Activated CD4-positive, alpha-beta T cell treated with anti-CD3 and anti-CD28 coated beads for 48 hours (primary cell): ENCODE measurements at regions not wholly inside any gene's neighbourhood (a gene's known extent, or its start where the extent isn't known, plus 50 kb on each side); places are given as distances from the start of the nearest gene placed in this dataset.

Experiments used
- DNase-seq: peaks from one replicate; pipeline ENCODE4 v3.0.0-alpha.2; 2020

GRCh38 chr14:49999826-50000379 lies 107.0 kb downstream of the ARF6 start:
- DNase-seq = no peak

DNA sequence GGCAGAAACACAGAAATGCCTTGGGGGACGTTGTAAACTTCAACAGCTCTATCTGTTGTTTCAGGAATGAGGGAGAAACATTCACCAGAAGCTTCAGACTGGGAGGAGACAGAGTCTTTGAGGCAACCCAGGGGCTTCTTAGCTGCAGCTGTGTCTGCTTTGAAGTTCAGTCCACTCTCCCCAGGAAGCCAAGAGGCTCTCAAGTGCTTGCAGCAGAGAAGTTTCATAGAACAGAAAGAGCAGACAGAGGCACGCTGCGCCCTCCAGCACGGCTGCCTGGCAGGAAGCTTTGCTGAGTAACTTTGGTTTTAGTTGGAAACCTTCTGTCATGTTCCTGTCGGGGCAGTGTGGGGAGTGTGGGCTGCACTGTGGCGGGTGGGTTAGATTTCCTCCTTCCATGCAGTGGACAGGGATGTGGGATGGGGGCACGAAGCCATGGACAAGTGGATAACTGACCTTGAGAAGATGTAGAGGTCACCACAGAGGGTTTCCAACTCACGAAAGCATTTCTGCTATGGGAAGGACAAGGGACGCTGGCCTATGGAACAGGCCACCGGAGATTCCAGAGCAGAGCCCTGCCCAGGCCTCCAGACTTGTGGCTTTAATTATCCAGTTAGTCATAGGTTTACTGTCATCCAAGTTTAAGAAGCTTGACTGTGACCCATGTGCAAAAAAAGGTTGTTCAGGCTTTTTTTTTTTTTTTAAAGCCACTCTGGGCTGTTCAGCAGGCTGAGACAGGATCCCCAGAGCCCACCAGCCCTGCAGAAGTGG lies 107.7 kb downstream of the ARF6 start:
- DNase-seq = peak; percentile 87

GRCh38 chr14:50001151-50001998 lies 108.5 kb downstream of the ARF6 start:
- DNase-seq = peak; percentile 81

- DNase-seq = peak; percentile 73
These were observed 109.4 kb downstream of the ARF6 start for GRCh38 chr14:50001999-50002925.

DNA sequence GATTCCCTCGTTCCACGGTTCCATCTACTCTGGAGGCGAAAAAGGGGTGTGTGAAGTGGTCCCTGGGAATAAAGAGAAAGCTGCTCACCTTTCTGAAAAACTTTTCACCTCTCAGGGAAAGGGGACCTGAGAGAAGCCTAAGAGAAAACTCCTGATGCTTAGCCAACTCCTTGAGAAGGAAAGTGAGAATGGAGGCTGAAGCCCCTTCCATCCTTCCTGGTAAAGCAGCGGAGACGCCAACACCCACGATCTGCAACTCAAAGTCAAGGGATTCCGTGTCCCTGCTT lies 110.0 kb downstream of the ARF6 start:
- DNase-seq = no peak

DNA sequence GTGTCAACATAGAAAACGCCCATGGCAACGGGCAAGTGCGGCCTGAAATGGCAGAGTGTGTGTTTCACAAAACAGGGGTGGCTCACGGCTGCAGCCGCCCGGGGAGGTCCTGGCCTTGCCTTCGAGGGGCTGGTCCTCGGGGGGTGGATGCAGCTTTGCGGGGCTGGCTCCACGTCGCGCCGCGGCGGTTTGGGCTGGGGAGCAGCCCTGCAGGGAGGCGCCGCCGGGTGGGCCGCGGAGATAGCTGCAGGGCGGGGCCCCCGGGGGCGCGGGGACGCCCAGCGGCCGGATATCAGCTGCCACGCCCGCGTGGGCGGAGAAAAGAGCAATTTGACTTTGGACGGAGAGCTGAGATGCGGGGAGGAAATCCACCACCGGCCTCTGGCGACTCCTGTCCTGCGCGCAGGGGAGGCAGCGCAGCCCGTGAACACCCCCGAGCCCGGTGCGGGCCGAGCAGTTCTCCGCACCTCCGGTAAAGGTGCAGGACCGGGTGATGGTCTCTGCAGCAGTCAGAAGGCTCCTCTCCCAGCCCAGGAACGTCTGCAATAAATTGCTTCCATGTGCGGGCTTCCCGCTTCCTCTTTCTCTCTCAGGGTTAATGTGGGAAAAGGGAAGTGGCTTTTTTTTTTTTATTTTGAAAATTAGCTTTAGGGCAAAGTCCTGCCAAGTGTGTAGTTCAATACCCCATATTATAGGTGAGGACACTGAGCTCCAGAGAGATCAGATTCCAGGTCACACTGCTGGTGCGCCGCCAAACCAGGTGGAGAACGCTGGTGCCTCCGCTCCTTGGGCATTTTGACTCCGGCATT lies 110.5 kb downstream of the ARF6 start:
- DNase-seq = peak; percentile 87

- DNase-seq = no peak
These were observed 110.2 kb downstream of the VCPKMT start for GRCh38 chr14:50006141-50006540.

DNA sequence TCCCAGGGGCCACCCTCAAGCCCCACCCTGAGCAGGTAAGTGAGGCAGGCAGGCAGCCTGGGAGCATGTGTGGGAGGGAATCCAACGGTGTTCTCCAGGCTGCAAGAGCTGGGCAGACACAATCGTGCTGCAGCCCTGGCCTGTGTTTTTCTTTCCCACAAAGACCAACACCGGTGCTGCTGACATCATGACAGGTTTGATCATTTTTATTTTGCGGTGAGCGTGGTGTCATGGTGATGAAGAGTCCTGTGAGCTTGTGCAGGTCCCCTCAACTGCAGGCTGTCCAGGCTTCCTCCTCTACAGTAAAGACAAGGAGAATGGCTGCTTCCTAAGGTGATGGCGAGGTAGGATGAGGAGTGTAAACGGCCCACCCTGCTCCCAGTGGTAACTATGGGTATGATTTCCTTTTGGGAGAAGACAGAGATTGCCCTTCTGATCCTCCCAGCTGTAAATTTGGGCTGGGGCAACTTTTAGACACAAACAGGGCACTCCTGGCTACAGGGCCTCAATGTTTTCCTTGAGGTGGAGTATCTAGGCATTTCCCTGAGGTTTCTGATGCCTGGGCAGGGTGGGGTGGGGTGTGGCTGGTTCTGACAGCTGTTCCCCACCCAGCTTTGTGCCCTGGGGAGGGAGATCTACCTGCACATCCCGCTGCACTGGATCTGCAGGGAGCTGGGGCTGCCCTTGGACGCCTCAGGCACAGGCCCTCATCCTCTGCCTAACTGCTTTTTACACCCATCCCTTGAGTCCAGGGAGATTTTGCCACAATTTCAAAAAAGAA lies 109.1 kb downstream of the VCPKMT start:
- no peak for DNase-seq

DNA sequence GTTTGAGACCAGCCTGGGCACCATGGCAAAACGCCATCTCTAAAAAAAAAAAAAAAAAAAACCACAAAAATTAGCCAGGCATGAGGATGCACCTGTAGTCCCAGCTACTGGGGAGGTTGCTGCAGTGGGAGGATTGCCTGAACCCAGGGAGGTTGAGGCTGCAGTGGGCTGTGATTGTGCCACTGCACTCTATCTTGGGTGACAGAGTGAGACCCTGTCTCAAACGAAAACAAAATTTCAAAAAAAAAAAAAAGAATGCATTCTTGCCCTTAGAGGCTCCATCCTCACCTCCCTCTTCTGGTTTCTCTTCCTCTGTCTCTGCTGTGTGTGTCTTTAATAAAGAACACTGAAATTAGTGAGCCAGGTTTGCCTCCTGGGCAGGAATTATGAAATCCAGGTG lies 107.8 kb downstream of the VCPKMT start:
- no peak for DNase-seq

GRCh38 chr14:50008974-50009373 lies 107.4 kb downstream of the VCPKMT start:
- DNase-seq = no peak

DNA sequence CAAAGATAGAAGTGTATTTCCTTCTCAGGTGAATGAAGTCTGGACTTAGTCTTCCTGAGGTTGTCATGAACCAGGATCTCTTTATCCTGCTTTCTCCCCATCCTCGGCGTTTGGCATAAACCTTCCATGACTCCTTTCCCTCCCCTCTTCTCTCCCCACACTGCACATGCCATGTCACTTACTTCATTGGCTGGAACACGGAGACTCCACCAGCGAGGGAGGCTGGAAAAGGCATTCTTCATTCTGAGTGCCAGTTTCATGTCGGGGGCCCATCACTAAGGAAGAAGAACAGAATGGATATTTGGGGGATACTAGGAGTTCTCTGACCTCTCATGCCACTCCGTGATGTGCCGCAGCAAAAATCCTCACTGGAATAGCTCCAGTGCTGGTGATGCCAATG lies 105.6 kb downstream of the VCPKMT start:
- DNase-seq = no peak

- DNase-seq = no peak
These were observed 105.1 kb downstream of the VCPKMT start for GRCh38 chr14:50011242-50011641.

GRCh38 chr14:50012644-50013043 lies 103.7 kb downstream of the VCPKMT start:
- no peak for DNase-seq

- no peak for DNase-seq
These were observed 103.0 kb downstream of the VCPKMT start for GRCh38 chr14:50013198-50013918.

DNA sequence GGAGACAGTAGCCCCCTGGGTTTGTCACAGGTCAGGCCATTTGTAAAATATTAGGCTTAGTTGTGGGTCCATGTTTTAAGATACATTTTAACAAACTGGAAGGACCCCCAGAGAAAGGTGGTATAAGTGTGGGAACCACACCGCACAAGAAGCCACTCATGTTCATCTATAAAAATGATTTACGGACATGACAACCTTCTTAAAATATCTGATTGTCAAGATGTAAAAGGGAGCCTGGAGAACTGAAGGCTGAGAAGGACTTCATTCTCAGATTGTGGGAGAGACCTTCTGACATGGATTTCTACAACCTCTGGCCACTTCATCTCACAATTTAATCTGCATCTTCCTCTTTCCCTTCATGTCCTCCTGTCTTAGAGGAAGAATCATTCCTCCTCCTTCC lies 102.4 kb downstream of the VCPKMT start:
- DNase-seq = no peak

GRCh38 chr14:50014809-50015430 lies 101.5 kb downstream of the VCPKMT start:
- DNase-seq = no peak

DNA sequence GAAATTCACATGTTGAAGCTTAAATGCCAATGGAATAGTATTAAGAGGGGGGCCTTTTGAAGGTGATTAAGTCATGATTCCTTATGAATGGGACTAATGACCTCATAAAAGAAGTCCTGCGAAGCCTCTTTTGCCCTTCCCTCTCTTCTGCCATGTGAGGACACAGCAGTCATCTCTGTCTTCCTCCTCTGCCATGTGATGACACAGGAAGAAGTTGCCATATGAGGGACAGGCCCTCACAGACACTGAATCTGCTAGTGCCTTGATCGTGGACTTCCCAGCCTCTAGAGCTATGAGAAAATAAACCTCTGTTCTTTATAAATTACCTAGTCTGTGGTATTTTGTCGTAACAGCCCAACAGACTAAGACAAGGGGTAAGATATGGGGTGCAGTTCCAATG lies 100.7 kb downstream of the VCPKMT start:
- no peak for DNase-seq

- DNase-seq = no peak
These were observed 98.0 kb downstream of the VCPKMT start for GRCh38 chr14:50018201-50018932.

DNA sequence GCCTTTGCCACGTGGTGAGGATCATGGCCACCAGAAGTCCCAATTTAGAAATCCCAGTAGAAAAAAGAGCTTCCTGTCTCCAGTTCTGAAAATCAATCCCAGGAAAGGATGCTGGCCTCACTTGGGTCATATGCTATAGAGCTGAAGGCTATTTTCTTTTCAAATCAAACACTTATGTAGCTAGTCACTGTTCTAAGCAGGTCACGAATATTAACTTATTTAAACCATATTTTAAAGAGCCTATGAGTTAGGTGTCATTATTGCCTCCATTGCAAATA lies 97.5 kb downstream of the VCPKMT start:
- DNase-seq = no peak

DNA sequence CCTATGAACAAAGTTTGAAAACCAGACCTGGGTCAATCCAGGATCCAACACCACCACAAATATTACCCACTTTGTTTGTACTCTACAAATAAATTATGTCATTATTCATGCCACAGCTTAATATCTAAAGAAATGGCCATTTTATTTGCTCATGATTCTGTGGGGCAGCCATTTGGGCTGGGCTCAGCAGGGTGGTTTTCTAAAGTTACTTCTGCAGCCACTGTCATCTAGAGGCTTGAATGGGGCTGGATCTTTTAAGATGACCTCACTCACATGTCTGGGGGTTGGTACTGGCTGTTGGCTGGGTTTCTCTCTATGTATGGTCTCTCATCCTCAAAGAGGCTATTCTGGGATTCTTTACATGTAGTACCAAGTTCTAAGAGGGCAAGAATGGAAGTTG lies 96.2 kb downstream of the VCPKMT start:
- no peak for DNase-seq
